BE2C (cell line): ENCODE measurements at regions not wholly inside any gene's neighbourhood (a gene's known extent, or its start where the extent isn't known, plus 50 kb on each side); places are given as distances from the start of the nearest gene placed in this dataset.

Experiments
- DNase-seq: peaks from one replicate; pipeline ENCODE4 v3.0.0-alpha.2; 2020
- H3K27me3 ChIP-seq: fragments of 250-450 bp; sonication (Bioruptor Pico); 2 replicates; pipeline ENCODE4 v1.5.1; 2020; ENCODE audit warnings: mild to moderate bottlenecking
- H3K36me3 ChIP-seq: fragments of 250-450 bp; sonication (Bioruptor Pico); 2 replicates; pipeline ENCODE4 v1.5.1; 2020; ENCODE audit warnings: mild to moderate bottlenecking
- H3K4me1 ChIP-seq: fragments of 250-450 bp; sonication (Bioruptor Pico); 2 replicates; pipeline ENCODE4 v1.5.1; 2020
- H3K4me3 ChIP-seq: 2 replicates; pipeline ENCODE4 v1.5.1; 2011; ENCODE audit warnings: low read depth, low read length
- H3K9me3 ChIP-seq: fragments of 250-450 bp; sonication (Bioruptor Pico); 2 replicates; pipeline ENCODE4 v1.5.1; 2020
- TF ChIP-seq, protein P1 (sequence below): IDR thresholded peaks from 2 replicates; pipeline ENCODE4 v1.5.1; 2012; ENCODE audit warnings: mild to moderate bottlenecking, low read depth, low read length

DNA sequence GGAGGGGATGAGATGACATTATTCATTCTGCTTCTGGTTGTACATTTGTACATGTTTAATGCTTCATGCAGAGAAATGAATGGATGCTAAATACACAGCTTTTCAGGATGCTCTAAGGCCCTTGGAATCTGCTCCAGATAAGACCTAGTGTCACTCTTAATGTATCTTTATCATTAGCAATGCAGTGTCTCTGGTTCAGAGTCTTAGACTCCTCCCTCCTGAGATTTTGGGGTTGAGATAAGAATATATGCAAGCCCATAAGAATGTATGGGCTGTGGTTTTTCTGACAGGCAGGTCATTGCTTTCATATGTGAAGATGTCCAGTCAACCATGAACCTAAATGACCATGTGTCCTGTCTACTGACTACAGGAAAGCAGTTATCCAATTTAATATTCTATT is 415.5 kb downstream of the RPS6KC1 start:
- Histone ChIP-seq H3K4me3 (no peak overlapping the region), H3K36me3 (no peaks in the 10 kb centered on the region), H3K9me3 (no peaks in the 10 kb centered on the region), H3K4me1 (peaks cover 12% of the 10 kb centered on the region), H3K27me3 (no peaks in the 10 kb centered on the region)
- DNase-seq = no peak
- TF ChIP-seq, protein P1, sequence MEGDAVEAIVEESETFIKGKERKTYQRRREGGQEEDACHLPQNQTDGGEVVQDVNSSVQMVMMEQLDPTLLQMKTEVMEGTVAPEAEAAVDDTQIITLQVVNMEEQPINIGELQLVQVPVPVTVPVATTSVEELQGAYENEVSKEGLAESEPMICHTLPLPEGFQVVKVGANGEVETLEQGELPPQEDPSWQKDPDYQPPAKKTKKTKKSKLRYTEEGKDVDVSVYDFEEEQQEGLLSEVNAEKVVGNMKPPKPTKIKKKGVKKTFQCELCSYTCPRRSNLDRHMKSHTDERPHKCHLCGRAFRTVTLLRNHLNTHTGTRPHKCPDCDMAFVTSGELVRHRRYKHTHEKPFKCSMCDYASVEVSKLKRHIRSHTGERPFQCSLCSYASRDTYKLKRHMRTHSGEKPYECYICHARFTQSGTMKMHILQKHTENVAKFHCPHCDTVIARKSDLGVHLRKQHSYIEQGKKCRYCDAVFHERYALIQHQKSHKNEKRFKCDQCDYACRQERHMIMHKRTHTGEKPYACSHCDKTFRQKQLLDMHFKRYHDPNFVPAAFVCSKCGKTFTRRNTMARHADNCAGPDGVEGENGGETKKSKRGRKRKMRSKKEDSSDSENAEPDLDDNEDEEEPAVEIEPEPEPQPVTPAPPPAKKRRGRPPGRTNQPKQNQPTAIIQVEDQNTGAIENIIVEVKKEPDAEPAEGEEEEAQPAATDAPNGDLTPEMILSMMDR = no peak

DNA sequence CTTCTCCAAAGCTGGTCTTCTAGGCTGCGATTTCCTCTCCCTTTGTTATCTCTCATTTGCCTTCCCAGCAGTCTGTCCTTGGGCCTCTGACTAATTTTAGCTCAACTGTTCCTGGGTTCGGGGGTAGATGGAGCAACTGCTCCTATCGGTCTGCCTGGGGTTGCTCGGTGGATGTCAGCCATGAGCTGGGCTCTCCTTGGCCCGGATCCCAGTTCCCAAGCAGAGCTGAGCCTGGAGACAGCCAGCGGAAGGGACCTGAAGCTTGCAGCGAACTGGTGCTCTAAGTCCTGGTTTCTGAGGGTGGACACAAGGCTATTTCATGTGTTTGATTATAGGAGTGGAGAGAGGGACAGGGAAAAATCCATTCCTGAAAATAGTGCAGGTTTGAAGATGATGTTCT is 423.0 kb downstream of the RPS6KC1 start:
- DNase-seq = peak; percentile 70
- Histone ChIP-seq H3K4me3 (peak overlapping the region; percentile 20), H3K9me3 (no peaks in the 10 kb centered on the region), H3K27me3 (no peaks in the 10 kb centered on the region), H3K4me1 (no peaks in the 10 kb centered on the region), H3K36me3 (no peaks in the 10 kb centered on the region)
- TF ChIP-seq, protein P1 = peak; percentile 4; the same call in 1 of the 2 replicates

DNA sequence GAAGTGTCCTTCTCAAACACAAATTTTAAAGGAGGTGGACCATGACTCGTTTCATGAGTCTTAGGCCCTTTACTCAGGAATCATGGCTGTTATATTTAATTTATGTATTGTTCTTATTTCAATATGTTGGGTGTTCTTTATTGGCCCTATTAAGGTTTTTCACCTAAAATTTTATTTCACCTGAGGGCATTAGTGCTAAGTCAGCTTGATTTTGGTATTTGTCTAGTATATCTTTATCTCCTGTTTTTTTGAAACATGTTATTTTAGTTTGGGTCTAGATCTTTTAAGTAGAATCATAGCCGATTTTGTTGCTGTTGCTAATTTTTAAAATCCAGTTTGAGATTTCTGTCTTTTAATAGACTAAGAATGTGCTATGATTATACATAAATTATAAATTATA is 430.4 kb downstream of the RPS6KC1 start:
- no peak for DNase-seq
- no peaks in the 10 kb centered on the region for H3K4me1 ChIP-seq
- H3K36me3 ChIP-seq = no peaks in the 10 kb centered on the region
- H3K27me3 ChIP-seq = no peaks in the 10 kb centered on the region
- TF ChIP-seq, protein P1 = no peak
- no peaks in the 10 kb centered on the region for H3K9me3 ChIP-seq
- H3K4me3 ChIP-seq = no peak overlapping the region

DNA sequence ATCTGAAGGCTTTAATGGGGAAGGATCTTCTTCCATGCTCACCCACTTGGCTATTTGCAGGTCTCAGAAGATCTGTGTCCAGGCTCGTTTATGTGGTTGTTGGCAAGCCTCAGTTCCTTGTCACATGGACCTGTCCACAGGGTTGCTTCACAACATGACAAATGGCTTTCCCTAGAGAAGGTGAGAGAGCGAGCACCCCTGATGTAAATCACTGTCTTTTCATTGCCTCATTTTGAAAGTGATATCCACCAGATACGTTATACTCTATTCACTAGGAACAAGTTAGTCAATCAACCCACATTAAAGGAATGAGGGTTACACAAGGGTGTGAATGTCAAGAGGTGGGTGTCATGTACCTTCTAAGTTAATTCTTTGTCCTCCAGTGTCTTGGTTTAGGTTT is 433.3 kb downstream of the RPS6KC1 start:
- no peaks in the 10 kb centered on the region for H3K9me3 ChIP-seq
- no peaks in the 10 kb centered on the region for H3K4me1 ChIP-seq
- H3K36me3 ChIP-seq = no peaks in the 10 kb centered on the region
- no peak for DNase-seq
- H3K27me3 ChIP-seq = no peaks in the 10 kb centered on the region
- no peak overlapping the region for H3K4me3 ChIP-seq
- TF ChIP-seq, protein P1 = no peak

DNA sequence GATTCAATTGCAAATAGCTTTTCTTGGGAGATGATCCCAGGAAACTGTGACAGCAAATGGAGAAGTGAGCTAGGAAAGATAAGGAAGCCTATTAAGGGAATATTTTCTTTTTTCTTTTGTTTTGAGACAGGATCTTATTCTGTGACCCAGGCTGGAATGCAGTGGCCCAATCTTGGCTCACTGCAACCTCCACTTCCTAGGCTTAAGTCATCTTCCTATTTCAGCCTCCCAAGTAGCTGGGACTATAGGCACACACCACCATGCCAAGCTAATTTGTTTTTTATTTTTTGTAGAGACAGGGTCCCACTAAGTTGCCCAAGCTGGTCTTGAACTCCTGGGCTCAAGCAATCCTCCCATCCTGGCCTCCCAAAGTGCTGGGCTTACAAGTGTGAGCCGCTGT is 433.7 kb downstream of the RPS6KC1 start:
- no peak for DNase-seq
- Histone ChIP-seq H3K4me1 (no peaks in the 10 kb centered on the region), H3K9me3 (no peaks in the 10 kb centered on the region), H3K36me3 (no peaks in the 10 kb centered on the region), H3K4me3 (no peak overlapping the region), H3K27me3 (no peaks in the 10 kb centered on the region)
- TF ChIP-seq, protein P1 = no peak

DNA sequence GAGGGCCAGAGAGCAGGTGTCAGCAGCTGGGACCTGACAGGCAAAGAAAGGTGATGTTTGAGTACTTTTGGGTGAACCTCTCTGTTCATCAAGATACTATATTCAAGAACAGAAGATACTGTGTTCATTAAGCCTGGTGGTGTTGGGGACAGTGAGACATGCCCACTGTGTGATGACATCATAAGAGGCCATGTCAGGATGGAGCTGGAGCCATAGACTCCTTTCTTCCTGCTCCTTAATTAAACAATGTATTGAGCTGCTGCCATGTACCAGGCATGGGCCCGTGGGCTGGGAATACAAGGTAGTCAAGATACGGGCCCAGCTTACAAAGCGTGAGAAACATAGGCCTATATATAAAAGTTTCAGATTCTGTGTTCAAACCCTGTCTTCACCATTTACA is 435.4 kb downstream of the RPS6KC1 start:
- Histone ChIP-seq H3K27me3 (no peaks in the 10 kb centered on the region), H3K36me3 (no peaks in the 10 kb centered on the region), H3K4me1 (no peaks in the 10 kb centered on the region), H3K4me3 (no peak overlapping the region), H3K9me3 (no peaks in the 10 kb centered on the region)
- no peak for DNase-seq
- TF ChIP-seq, protein P1 = no peak
